Renal pelvis (tissue), 1 donor: ENCODE measurements at regions not wholly inside any gene's neighbourhood (a gene's known extent, or its start where the extent isn't known, plus 50 kb on each side); places are given as distances from the start of the nearest gene placed in this dataset.
"Not testable (repeated sequence)": the region's sequence is repeated elsewhere in the genome, so short reads cannot be mapped to it uniquely, and the experiment has no call there.

Experiments used
- DNase-seq: peaks from one replicate; pipeline ENCODE4 v3.0.0-alpha.2; 2013

- no peak for DNase-seq
Observed at GRCh38 chr13:109274188-109274821, 512.1 kb downstream of the IRS2 start.

- no peak for DNase-seq
Observed at GRCh38 chr13:109273326-109273751, 513.0 kb downstream of the IRS2 start.

GRCh38 chr13:109272595-109273325 is 513.6 kb downstream of the IRS2 start:
- DNase-seq: no peak

- DNase-seq: no peak
Observed at GRCh38 chr13:109271555-109272541, 514.5 kb downstream of the IRS2 start.

- no peak for DNase-seq
Observed at GRCh38 chr13:109271061-109271460, 515.3 kb downstream of the IRS2 start.

GRCh38 chr13:109269381-109269780 is 517.0 kb downstream of the IRS2 start:
- DNase-seq: not testable (repeated sequence)

GRCh38 chr13:109268492-109268891 is 517.9 kb downstream of the IRS2 start:
- DNase-seq: not testable (repeated sequence)

GRCh38 chr13:109267400-109267799 is 519.0 kb downstream of the IRS2 start:
- not testable (repeated sequence) for DNase-seq

- not testable (repeated sequence) for DNase-seq
Observed at GRCh38 chr13:109265438-109265742, 521.0 kb downstream of the IRS2 start.

GRCh38 chr13:109264603-109265437 is 521.6 kb downstream of the IRS2 start:
- DNase-seq: not testable (repeated sequence)

- DNase-seq: not testable (repeated sequence)
Observed at GRCh38 chr13:109257761-109258157, 528.6 kb downstream of the IRS2 start.
